WERI-Rb-1 (cell line): ENCODE measurements at regions not wholly inside any gene's neighbourhood (a gene's known extent, or its start where the extent isn't known, plus 50 kb on each side); places are given as distances from the start of the nearest gene placed in this dataset.

Experiments
- DNase-seq: peaks from one replicate; pipeline ENCODE4 v3.0.0-alpha.2; 2020
- H3K27ac ChIP-seq: fragments of 250-450 bp; sonication (Bioruptor Pico); 2 replicates; pipeline ENCODE4 v1.5.1; 2020; ENCODE audit warnings: mild to moderate bottlenecking, moderate library complexity
- H3K27me3 ChIP-seq: fragments of 250-450 bp; sonication (Bioruptor Pico); 2 replicates; pipeline ENCODE4 v1.5.1; 2021; ENCODE audit warnings: mild to moderate bottlenecking, low read depth, moderate library complexity; ENCODE audit not compliant: insufficient read depth, severe bottlenecking
- H3K36me3 ChIP-seq: fragments of 250-450 bp; sonication (Bioruptor Pico); 2 replicates; pipeline ENCODE4 v1.5.1; 2020; ENCODE audit warnings: mild to moderate bottlenecking, moderate library complexity
- H3K4me3 ChIP-seq: 2 replicates; pipeline ENCODE4 v1.5.1; 2011; ENCODE audit warnings: low read depth, mild to moderate bottlenecking, control low read depth, low read length
- H3K9me3 ChIP-seq: fragments of 250-450 bp; sonication (Bioruptor Pico); 2 replicates; pipeline ENCODE4 v1.5.1; 2021; ENCODE audit warnings: mild to moderate bottlenecking, moderate library complexity; ENCODE audit not compliant: severe bottlenecking
- CTCF ChIP-seq: IDR thresholded peaks from 2 replicates; pipeline ENCODE4 v1.5.1; 2011; ENCODE audit warnings: low read depth, mild to moderate bottlenecking, control low read depth, inconsistent platforms, low read length

GRCh38 chr19:46946611-46947238 lies 72.9 kb upstream of the NPAS1 start:
- Histone ChIP-seq H3K36me3 (peaks cover 11% of the 10 kb centered on the region), H3K27me3 (no peaks in the 10 kb centered on the region), H3K4me3 (no peak overlapping the region), H3K27ac (no peak overlapping the region), H3K9me3 (no peaks in the 10 kb centered on the region)
- DNase-seq: no peak
- TF ChIP-seq CTCF: no peak

- H3K9me3 ChIP-seq: no peaks in the 10 kb centered on the region
- H3K27me3 ChIP-seq: no peaks in the 10 kb centered on the region
- peaks cover 6% of the 10 kb centered on the region for H3K36me3 ChIP-seq
- no peak overlapping the region for H3K27ac ChIP-seq
- DNase-seq: no peak
- H3K4me3 ChIP-seq: no peak overlapping the region
- TF ChIP-seq CTCF: no peak
Observed at GRCh38 chr19:46947866-46948265, 71.8 kb upstream of the NPAS1 start.

GRCh38 chr19:46950526-46951170 lies 69.0 kb upstream of the NPAS1 start:
- Histone ChIP-seq H3K27ac (no peak overlapping the region), H3K4me3 (no peak overlapping the region), H3K27me3 (no peaks in the 10 kb centered on the region), H3K9me3 (no peaks in the 10 kb centered on the region), H3K36me3 (peaks cover 8% of the 10 kb centered on the region)
- no peak for TF ChIP-seq CTCF
- DNase-seq: no peak

GRCh38 chr19:46951171-46951986 lies 68.3 kb upstream of the NPAS1 start:
- H3K4me3 ChIP-seq: no peak overlapping the region
- no peak overlapping the region for H3K27ac ChIP-seq
- no peak for TF ChIP-seq CTCF
- H3K36me3 ChIP-seq: peaks cover 8% of the 10 kb centered on the region
- H3K9me3 ChIP-seq: no peaks in the 10 kb centered on the region
- no peak for DNase-seq
- H3K27me3 ChIP-seq: no peaks in the 10 kb centered on the region

GRCh38 chr19:46952874-46953273 lies 66.8 kb upstream of the NPAS1 start:
- no peak for TF ChIP-seq CTCF
- Histone ChIP-seq H3K4me3 (no peak overlapping the region), H3K27ac (no peak overlapping the region), H3K27me3 (no peaks in the 10 kb centered on the region), H3K36me3 (peaks cover 5% of the 10 kb centered on the region), H3K9me3 (no peaks in the 10 kb centered on the region)
- DNase-seq: no peak
